NCI-H1436 treated with DMSO at 0.1 percent for 48 hours (cell line): ENCODE measurements at regions not wholly inside any gene's neighbourhood (a gene's known extent, or its start where the extent isn't known, plus 50 kb on each side); places are given as distances from the start of the nearest gene placed in this dataset.
"Not testable (repeated sequence)": the region's sequence is repeated elsewhere in the genome, so short reads cannot be mapped to it uniquely, and the experiment has no call there.

ENCODE experiments used
- DNase-seq: peaks from one replicate; lab custom pipeline; 2025; lab: John Stamatoyannopoulos, UW

DNA sequence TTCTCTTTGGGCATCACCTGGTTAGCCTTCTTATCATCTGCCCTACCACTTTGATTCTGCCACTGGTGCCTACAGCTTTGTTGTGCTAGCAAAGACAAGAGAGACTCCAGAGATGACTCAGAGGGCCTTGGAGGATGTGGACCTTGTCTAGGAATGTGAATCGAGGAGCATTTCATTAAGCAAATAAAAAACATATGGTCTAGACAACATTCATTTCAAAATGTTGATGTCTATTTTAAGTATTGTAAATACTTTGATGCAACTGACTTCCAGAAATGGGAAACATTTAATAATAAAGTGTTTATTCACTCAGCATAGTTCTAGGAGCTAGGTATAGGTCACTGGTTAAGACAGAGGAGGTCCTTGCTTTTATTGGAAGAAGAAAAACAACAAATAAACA, 195.5 kb downstream of the CDCA7 start:
- DNase-seq: no peak

- no peak for DNase-seq
Measured at GRCh38 chr2:173552531-173552930, 197.9 kb downstream of the CDCA7 start.

GRCh38 chr2:173553593-173553992, 198.9 kb downstream of the CDCA7 start:
- no peak for DNase-seq

GRCh38 chr2:173555833-173556232, 201.2 kb downstream of the CDCA7 start:
- no peak for DNase-seq

DNA sequence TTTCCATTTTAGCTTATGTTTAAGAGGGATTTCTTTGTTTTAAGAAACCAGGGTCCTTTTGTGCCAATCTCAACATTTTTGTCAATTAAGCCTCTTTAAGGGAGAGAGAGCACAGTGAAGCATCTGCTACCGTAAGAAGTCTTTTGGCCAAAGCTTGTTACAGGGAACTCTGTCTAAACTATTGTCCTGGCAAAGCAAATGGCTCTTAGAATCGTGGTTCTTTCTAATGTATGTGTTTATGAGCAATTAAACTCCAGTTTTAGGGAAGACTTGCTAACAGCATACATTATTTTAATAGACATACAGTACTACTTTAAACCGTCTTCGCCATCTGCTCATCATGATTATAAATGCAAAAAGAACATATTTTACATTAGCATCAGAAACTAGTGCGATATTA, 202.1 kb downstream of the CDCA7 start:
- no peak for DNase-seq

DNA sequence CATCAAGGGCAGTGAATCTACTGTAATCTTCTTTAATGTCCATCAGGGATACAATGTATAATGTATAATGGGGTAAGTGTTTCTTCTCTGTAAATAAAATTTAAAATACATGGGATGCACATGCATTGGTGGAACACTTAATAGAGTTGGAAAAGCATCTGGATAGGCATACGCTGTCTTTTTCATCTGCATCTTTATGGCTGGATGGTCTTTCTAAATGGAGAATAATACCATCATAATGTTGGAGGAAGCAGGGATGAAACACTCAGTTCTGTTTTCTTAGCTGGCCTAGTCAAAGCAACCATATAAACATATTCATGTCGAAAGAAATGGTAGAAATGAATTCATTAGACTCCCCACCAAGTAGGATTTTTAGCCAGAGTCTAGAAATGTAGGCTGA, 202.8 kb downstream of the CDCA7 start:
- DNase-seq: no peak

DNA sequence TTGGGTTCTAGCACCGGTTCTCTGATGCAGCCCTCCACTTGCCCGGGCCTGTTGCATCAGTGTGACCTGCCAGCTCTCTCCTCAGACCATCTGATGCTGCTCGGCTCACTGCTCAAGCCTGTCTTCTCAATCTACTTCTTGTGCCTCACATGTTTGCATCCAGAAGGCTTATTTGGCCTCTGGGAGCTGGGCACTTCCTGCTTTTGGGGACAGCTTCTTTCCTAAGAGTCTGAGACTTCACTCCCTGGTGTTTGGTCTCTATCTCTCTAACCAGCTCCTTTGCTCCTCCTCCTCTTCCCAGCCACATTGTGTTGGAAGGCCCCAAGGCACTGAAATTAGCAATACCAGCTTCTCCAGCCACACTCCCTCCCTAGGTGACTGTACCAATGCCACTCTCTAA, 212.8 kb downstream of the CDCA7 start:
- DNase-seq: no peak

DNA sequence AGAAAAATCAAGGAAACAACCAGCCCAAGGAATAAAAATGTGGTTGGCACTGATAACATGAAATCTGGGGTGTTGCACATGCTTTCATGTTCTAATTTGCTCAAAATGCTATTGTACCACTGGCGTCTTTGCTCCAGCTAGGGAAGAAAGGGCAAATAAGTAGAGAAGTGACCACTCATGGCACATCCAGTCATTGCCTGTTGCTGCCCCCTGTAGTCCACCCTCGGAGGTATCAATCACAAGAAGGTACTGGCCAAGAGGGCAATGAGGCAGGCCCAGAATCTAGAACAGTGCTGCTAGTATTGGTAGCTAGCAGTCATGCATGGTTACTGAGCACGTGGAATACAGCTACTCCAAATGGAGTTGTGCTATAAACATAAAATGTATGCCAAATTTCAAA, 213.4 kb downstream of the CDCA7 start:
- DNase-seq: no peak

- peak; percentile 63 for DNase-seq
Measured at GRCh38 chr2:173571021-173571821, 216.5 kb downstream of the CDCA7 start.

GRCh38 chr2:173571887-173572680, 217.4 kb downstream of the CDCA7 start:
- DNase-seq: no peak

DNA sequence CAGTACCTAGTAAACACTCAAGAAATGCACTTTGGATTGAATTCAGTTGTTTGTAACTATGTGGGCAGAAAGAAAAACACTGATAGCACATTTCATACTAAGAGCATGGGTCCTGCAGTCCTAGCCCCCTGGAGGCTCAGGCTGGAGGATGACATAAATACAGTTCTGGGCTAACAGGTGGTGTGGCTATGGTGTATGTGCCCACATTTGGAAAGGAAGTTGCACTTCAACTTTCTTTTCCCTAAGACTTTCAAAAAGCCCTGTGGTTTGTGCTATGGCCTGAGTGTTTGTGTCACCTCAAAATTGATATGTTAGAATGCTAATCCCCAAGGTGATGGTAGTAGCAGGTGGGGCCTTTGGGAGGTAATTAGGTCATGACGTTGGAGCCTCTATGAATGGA, 218.2 kb downstream of the CDCA7 start:
- DNase-seq: no peak

GRCh38 chr2:173573782-173574181, 219.1 kb downstream of the CDCA7 start:
- DNase-seq: not testable (repeated sequence)

DNA sequence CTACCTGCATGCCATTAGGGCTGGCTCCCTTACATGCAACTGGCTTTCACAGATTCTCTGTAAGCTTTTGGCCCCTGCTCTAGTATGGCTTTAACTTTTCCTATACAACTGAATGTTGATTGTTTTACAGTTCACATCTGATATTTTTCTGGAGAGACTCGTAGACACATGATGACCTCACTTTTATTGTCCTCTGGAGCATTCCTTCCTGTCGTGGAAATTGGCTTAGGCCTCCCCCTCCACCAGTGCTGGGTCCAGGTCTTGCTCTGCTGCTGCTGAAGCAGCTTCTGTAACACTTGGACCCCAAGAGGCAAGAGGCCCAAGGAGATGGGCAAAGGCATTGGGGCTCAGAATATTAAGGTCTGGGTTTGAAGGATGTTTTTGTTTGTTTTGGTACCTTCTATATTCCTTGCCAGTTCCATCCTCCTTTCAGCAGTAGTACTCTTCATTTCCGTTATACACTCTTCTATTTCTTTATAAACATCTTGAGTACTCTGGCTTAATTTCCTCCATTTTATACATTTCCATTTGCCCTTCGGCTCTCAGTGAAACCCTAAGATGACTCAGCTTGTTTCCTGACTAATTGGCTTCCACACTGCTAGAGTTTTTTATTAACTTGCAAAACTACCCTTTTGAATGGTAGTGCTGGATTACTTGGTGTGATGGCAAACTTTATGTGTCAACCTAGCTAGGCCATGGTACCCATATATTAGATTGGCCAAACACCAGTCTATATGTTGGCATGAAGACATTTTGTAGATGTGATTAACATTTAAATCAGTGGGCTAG, 219.8 kb downstream of the CDCA7 start:
- no peak for DNase-seq

- DNase-seq: no peak
Measured at GRCh38 chr2:173578404-173579107, 223.9 kb downstream of the CDCA7 start.

- DNase-seq: no peak
Measured at GRCh38 chr2:173580351-173580750, 225.7 kb downstream of the CDCA7 start.

DNA sequence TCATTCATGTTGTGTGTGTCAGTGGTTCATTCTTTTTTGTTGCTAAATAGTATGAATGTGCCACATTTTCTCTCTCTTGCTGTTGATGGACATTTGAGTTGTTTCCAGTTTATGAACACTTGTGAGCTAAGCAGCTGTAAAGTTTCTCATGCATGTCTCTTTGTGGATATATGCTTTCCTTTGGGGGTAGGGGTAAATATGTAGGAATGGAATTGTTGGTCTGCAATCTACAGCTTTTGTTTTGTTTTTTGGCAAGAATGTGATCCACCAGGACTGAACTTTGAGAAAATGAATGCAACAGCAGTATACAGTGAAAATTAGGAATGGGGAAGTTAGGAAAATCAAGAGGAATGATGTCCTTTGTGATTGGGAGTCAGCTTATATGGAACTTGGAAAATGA, 226.3 kb downstream of the CDCA7 start:
- no peak for DNase-seq

DNA sequence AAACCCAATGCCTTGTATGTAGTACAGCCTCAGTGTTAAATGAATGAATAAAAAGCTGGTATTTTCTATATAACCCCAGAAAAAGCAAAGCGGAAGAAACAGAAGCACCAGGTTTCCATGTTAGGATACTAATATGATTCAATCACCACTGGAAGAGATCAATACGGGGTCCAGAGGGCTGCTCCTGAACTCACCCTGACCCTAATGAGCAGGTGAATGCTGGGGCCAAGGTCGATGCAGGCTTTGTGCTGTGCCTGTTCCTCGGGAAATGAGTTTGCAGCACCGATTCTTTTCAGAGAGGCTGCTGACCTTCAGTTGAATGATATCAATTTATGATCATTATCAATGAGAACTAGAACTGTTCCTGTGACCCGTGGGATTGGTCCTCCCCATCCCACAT, 228.5 kb downstream of the CDCA7 start:
- DNase-seq: no peak

DNA sequence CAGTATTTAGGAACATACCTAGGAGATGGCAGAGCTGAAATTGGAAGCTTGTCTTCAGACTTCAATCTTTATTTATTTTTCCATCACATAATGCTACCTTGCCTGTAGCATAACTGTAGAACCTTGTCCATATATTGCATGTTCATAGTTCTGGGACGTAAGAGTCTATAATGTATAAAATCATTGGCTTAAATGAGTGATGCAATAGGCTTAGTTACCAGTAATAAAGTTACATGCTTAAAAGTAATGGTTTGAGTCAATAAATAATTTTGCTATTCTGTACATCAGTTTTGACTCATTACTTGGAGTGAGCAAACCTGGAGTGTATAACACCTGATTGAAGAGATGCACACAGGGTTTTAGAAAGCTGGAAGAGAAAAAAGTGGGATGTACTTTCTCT, 229.3 kb downstream of the CDCA7 start:
- DNase-seq: no peak

- DNase-seq: no peak
Measured at GRCh38 chr2:173584676-173585458, 230.2 kb downstream of the CDCA7 start.

- DNase-seq: no peak
Measured at GRCh38 chr2:173588931-173589369, 234.3 kb downstream of the CDCA7 start.
